SIG-M5 (cell line): ENCODE measurements at regions not wholly inside any gene's neighbourhood (a gene's known extent, or its start where the extent isn't known, plus 50 kb on each side); places are given as distances from the start of the nearest gene placed in this dataset.
"Not testable (repeated sequence)": the region's sequence is repeated elsewhere in the genome, so short reads cannot be mapped to it uniquely, and the experiment has no call there.

ENCODE experiments used
- DNase-seq: peaks from one replicate; lab custom pipeline; 2025; lab: John Stamatoyannopoulos, UW

DNA sequence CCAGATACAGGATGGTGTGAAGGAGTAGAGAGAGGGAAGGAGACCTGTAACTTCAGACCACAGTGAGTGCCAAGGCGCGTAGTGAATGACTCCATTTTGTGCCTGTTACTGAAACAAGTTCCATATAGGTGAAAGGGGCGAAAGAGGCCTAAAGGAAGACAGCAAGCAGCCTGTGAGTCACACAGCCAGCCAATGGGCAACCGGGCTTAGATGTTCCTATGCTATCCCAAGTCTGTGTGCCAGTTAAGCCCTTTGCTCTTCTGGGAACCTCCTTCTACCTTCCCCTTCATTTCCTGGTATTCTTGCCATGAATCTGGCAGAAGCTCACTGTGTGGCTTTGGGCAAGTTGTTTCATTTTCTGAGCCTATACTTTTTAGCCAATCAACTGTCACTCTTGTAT is 161.8 kb upstream of the LDB2 start:
- no peak for DNase-seq

DNA sequence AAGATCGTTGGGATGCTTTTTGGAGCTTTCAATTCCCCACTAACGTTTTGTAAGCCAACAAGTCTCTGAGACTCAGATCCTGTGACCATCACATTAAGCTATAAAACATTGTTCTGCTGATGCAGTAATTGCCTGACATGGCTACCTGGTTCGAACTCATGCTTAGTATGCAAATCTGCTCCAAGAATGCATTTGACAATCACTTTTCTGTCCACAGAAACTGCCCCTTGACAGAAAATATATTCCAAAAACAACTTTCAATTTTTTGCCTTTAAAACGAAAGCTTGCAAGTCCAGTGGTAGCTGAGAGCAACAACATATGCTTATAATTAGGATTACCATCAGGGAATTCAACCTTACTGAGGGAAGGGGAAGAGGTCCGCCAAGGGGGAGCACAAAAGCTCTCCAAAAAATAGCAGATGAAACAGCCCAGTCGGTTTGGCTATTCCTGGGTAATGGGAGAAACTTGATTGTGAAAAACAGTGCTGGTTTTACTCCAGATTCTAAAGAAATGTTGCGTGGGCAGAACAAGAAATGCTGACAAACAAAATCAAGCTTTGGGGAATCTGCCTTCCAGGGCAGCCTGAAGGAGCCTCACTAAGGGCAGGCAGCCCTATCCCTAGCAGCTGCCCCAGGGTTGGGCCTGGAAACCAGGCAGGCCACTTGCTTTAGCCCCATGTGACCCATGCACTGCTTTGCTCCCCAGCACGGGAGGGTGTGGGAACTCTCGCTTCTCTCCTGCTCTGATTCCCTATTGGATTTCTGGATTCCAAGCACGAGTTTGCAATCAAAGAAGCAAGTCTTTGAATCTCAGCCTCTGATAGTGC is 160.7 kb upstream of the LDB2 start:
- DNase-seq = no peak

GRCh38 chr4:17058536-17058915 is 160.1 kb upstream of the LDB2 start:
- no peak for DNase-seq

DNA sequence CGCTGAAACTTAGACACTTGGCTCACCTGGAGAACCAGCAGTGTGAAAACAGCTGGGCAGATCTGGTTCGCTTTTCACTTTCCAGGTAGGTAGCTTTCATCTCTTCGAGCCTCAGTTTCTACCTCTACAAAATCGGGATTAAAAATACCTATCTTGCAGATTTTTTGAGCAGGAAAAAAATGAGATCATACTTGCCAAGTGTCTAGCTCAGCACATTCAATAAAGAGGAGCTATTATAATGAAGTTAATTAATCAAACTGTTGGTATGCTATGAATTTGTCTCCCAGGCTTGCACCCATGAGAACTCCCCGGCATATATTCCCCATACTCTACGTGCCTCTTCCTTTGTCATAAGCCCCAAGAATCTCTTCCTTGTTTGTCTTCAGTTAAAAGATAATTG is 158.6 kb upstream of the LDB2 start:
- DNase-seq = no peak

- DNase-seq = no peak
These were observed 157.3 kb upstream of the LDB2 start for GRCh38 chr4:17055788-17056187.

DNA sequence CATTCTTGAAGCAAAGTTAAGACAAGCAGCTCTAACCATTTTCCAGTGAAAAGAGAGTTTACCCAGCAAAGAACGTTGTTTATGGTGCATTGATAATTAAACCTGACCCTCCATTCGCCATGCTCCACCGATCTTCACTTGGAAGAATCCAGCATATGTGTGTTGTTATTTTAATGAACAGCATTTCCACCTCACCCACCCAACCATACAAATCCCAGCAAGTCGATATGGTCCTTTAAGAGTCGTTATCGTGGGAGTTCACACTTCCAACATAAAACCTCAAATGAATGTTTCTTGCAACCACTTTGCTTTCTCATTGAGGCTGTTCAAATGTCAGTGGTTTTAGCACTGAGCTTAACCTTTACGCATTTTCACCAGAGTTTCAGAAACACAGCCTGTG is 147.4 kb upstream of the LDB2 start:
- DNase-seq = no peak

DNA sequence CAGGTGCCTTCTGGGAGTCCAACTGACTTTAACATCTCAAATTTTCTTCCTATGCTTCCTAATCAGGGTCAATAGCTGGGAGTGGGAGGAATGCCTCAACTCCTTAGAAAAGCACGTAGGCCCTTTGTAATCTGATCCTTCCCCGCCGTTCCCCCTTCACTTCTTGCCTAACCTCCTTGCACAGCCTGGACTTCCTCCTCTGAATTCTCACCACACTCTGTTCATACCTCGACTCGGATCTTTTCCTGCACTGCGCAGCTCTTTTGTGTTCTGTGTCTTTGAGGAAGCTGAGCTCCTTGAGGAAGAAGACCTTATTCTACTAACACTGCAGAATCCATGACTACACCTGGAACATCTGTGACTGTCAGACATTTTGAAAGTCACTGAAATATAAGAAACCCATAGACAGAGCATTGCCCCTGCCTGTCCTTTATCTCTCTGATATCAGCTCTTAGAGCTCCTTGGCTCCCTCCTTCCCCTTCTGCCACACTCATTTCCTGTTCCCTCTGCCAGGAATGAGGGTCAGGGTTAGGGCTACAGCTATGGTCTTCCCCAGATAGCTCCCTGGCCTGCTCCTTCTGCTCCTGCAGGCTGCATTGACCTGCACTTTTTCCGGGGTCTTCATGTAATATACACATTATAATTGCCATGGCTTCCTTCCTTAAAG is 140.2 kb upstream of the LDB2 start:
- DNase-seq = no peak

DNA sequence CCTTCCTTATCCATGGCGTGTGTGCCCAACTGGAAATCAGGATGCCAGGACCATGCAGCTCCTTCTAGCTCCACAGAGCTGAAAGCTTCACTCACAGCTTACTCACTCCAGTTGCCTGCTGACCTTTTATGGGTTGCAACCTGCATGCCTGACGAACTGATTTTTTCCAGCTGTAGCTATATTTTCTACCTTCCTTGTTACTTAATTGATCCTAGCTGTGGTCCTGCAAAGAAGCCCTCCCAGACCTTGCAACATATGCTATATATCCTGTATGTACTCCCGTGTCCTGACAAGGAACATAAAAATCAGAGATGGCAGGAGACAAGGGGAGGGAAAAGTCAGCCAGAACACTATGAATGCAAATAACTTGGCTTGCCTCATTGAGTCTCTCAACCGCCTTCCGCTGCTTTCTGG is 135.3 kb upstream of the LDB2 start:
- no peak for DNase-seq

- DNase-seq = no peak
These were observed 134.8 kb upstream of the LDB2 start for GRCh38 chr4:17033025-17033767.

DNA sequence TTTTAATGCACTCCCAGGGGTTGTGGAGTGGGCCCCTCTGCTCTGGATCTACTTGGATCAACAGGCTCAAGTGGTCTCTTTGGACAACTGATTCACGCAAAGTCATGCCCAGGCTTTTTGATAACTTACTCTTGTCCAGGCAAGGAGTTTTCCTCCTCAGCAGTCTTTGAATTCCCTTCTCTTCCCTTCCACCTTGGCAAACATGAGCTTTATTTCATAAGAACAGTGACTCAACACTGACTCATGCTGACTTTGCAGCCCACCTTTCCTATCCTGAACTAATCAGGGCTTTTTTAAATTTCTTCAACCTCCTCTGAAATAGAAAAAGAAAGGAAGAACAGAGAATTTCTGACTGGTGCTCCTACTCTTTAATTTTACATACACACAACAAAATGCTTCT is 132.1 kb upstream of the LDB2 start:
- DNase-seq = no peak

DNA sequence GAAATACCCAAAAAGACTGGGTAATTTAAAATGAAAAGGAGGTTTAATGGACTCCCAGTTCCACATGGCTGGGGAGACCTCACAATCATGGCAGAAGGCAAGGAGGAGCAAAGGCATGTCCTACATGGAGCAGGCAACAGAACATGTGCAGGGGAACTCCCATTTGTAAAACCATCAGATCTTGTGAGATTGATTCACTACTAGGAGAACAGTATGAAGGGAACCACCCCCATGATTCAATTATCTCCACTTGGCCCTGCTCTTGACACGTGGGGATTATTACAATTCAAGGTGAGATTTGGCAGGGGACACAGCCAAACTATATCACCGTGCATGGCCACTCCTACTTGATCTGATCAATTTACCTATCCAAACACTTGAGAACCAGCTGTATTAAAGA is 131.5 kb upstream of the LDB2 start:
- no peak for DNase-seq

- no peak for DNase-seq
These were observed 131.0 kb upstream of the LDB2 start for GRCh38 chr4:17029432-17029831.

DNA sequence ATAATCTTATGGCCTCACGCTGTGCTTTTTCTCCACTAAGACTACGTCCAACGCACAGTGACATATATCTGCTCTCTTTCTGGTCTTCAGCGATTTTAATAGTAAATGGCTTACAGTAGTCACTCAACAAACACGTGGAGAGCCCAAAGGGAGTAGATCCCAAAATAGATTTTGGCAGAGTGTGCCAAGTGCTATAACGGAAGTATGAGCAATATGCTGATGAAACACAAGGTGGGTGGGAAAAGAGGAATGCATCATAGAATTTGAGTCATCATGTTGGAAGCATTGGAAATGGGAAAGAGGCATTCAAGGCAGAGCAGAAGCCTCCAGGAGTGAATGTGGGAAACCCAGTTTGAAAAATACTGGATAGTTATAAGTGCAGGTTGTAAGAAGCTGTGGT is 129.1 kb upstream of the LDB2 start:
- DNase-seq = no peak

DNA sequence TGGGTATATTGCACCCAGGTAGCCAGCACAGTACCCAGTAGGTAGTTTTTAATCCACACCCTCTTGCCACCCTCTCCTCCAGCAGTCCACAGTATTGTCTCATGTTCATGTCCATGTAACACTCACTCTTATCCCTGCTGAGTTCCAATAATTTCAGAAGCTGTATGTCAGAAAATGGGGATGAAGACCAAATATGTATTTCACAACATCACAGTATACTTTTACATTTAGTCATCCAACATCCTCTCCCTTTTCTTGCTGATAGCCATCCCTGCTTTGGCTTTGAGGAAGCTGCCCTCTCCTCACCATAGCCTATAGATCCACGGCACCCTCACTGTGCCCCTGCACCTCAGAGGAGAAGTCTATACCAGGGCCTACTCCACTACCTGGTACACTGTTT is 126.0 kb upstream of the LDB2 start:
- DNase-seq = no peak

DNA sequence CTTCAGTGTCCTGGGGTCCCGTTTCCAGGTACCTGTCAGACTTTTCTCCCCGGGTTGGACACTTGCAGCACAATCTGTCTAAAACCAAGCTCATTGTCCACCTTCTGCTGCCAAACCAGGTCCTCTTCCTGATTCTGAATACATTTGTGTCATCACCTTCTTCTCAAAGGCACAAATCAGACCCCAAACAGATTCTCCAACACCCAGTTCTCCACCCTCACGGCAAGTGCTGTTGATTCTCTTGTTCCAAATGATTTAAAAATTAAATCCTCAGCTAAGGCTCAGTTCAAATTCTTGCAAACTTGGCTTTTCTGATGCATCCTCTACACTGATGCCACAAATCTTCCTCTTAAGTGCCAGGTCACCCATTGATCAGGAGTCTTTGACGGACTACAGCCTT is 122.5 kb upstream of the LDB2 start:
- no peak for DNase-seq

DNA sequence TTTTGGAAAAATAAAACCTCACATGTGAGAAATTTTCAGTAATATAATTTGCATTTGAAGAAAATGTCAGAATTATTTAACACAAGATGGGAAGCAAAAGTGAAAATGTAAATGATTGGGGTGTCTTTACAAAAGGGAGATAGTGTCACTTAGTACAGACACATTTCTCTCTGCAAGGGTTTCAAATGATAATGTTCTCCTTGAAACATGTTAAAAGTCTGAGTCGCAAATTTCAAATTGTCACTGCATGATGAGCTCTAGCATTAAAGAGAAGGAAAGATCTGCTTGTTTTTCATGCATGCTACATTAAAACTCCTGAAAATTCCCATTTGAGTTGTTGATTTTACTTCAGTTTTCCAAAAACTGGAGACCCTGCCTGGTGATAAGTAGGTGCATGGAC is 122.0 kb upstream of the LDB2 start:
- no peak for DNase-seq

GRCh38 chr4:17018621-17019020 is 120.2 kb upstream of the LDB2 start:
- DNase-seq = not testable (repeated sequence)

- no peak for DNase-seq
These were observed 119.6 kb upstream of the LDB2 start for GRCh38 chr4:17018013-17018412.

- no peak for DNase-seq
These were observed 115.0 kb upstream of the LDB2 start for GRCh38 chr4:17013382-17014006.

- DNase-seq = no peak
These were observed 114.0 kb upstream of the LDB2 start for GRCh38 chr4:17012451-17012850.

GRCh38 chr4:17010426-17011087 is 112.1 kb upstream of the LDB2 start:
- no peak for DNase-seq

DNA sequence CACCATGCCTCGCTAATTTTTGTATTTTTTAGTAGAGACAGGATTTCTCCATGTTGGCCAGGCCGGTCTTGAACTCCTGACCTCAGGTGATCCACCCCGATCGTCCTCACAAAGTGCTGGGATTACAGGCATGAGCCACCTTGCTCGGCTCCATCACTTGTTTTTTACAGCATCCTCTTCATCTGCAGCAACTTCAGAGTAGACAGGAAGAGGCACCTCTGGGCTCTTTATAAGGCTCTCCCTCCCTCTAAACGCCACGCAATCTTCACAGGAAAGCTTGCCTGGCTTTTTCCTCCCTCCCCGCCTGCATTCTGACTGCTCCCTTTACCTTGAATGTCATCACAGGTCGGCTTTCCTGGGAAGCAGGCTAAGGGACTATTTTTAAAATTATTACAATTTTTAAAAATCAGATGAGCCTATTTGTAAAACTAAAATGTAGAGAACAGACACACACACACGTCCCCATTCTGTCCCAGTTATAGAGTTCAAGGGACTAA is 111.5 kb upstream of the LDB2 start:
- DNase-seq = no peak
